SKM-1 (cell line): ENCODE measurements at regions not wholly inside any gene's neighbourhood (a gene's known extent, or its start where the extent isn't known, plus 50 kb on each side); places are given as distances from the start of the nearest gene placed in this dataset.
A peak's percentile ranks its signal among the peaks of the same experiment; 100 is the strongest.
"Not testable (repeated sequence)": the region's sequence is repeated elsewhere in the genome, so short reads cannot be mapped to it uniquely, and the experiment has no call there.

Experiments used
- DNase-seq: peaks from one replicate; lab custom pipeline; 2025; ENCODE audit not compliant: unreplicated experiment; lab: John Stamatoyannopoulos, UW

GRCh38 chr5:125484742-125485641 lies 738.6 kb upstream of the ZNF608 start:
- peak; percentile 13 for DNase-seq

GRCh38 chr5:125485771-125486170 lies 739.3 kb upstream of the ZNF608 start:
- no peak for DNase-seq

DNA sequence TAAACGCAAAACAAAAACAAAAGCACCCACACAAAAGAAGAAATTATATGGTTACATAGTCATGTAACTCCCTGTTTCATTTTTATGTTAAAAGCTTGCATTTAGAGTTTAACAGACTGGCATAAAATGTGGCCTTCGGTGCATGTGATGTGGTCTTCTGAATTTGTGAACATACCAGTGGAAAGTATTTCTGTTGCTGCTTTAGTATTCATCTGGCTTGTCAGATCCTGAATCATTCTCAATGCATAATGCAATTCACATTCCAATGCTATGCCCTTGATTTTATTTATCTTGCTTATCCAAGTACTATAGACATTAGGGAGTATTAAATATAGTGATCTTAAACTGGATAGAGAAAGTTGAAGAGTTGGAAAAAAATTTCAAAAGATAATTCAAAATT lies 740.2 kb upstream of the ZNF608 start:
- no peak for DNase-seq

- DNase-seq: no peak
Measured at GRCh38 chr5:125487231-125487630, 740.8 kb upstream of the ZNF608 start.

- not testable (repeated sequence) for DNase-seq
Measured at GRCh38 chr5:125487652-125488051, 741.2 kb upstream of the ZNF608 start.

DNA sequence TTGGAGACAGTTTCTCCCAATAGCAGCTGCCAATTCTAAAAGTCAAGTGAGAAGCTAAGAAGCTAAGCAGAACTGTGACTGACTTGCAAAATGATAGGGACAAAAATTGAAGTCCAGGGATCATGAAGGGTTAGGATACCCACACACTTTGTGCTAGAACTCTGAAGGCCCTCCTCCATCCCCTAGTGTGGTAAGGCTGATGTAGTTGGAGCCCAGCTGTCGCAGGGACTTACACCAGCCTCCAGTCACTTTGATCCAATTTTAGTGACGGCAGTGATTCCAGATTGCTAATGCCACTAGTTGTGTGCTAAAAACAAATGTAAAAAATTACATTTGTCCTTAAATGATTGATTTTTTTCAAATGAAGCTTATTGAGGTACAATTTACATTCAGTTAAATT lies 742.7 kb upstream of the ZNF608 start:
- DNase-seq: no peak

DNA sequence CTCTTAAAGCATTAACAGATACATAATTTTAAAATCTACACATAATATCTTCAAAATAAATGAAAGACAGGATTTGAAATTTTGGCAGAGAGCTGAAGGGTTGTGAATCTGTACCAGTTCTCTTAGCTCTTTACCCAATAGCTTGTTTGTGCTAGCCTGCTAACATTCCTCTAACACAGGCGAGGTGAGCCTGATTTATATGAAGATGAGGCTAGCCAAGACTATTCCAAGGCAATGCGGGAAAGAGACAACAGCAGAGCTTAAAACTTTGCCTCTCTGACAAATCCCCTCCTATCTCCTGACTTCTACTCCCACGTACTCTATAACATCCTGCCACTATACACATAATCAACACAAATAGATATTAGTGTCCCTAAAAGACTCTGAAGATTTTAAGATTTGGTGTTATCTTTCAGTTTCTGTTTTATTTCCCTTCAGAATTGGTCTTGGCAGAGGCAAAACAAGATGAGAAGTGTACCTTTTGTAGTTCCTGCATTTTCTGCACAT lies 745.6 kb upstream of the ZNF608 start:
- DNase-seq: no peak

DNA sequence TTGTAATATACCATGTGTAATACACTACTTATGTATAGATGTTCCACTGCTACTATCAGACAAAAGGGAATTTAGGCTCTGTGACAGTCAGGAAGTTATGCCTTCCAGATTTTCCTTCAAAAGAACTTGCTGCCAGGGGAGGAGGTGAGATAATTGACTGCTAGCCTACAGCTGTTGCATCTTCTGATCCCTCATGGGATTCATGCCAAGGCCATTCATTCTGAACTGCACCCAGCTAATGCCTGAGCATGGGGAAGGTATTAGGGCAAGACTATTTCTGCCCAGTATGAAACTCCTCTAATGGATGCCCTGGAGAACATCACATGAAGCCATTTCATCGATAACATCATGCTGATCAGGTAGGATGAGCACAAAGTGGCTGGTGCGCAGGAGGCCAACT lies 746.5 kb upstream of the ZNF608 start:
- DNase-seq: no peak

DNA sequence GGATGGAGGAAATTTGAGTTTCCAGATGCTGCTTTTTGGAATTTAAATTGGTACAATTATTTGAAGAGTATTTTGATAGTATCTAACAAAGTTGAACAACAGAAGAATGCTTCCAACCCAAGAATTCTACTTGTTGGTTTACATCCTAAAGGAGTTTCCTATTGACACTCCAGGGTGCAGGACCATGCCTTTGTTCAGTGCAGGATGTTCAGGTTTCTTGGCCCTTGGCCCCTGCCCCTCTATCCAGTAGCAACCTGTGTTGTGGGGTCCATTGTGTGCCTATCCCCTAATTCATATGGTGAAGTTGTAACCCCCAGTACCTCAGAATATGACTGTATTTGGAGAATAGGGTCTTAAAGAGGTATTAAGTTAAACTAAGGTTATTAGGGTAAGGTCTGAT lies 750.0 kb upstream of the ZNF608 start:
- DNase-seq: no peak

GRCh38 chr5:125497651-125498050 lies 751.2 kb upstream of the ZNF608 start:
- no peak for DNase-seq

DNA sequence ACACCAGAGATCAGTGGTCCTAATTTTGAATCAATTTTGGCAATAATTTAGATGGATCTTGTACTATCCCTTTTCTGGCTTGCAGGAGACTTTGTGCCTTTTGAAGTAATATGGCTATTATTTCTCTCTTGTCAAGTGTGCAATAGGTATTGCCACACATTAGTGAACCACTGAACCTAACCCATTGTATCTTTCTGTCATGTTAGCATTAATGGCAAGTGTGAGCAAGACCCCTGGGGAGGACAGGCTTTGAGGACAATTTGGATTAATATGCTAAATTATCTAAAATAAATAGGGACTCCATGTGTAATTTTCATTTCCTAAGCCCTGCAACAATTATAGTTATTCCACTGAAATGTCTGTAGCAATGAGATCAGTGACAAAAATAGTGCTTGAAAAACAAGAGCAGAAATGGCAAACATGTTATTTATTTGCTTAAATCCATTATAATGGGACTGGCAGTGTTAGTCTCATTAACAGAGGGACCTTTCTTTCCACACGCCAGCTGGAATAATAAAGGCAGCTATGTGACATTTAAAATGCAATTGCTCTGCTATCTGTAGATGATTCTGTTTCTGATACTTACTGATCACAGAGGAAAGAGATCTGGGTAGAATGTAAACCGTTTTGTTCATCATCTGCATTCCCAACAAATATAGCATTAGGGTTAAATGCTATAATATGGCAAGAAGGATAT lies 753.3 kb upstream of the ZNF608 start:
- no peak for DNase-seq

DNA sequence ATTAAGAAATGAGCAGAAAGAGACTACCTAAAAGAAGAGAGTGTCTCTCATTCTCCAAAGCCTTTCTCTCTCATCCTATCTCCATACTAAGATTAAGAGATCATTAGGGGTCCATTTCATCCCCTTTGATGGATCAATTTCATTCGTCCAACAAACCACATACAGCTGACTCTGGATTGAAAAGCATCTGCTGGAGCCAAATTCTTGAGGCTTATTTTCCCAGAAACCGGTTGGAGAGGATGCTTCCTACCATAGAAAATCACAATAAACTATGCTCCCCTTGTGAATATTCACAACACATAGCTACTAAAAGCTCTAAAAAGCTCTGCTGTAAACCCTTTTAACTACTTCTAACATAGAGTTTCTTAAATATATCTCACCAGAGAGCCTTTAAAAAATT lies 755.0 kb upstream of the ZNF608 start:
- no peak for DNase-seq

DNA sequence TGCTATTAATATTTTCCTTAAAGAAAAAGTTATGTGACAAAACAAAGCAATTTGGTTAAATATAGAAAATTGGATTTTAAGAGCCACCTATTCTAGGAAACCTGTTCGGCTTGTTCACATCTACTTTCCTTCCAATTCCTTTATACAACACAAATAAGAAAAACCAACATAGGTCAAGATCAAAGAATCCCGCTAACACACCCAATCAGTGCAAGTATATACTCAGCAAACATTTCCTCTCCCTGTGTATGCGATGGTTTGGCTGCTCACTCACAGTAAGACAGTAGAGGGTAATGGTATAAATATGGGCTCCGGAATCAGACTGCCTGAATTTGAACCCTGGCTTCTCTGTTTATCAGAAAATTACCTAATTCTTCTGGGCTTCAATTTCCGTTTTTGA lies 757.5 kb upstream of the ZNF608 start:
- DNase-seq: no peak

DNA sequence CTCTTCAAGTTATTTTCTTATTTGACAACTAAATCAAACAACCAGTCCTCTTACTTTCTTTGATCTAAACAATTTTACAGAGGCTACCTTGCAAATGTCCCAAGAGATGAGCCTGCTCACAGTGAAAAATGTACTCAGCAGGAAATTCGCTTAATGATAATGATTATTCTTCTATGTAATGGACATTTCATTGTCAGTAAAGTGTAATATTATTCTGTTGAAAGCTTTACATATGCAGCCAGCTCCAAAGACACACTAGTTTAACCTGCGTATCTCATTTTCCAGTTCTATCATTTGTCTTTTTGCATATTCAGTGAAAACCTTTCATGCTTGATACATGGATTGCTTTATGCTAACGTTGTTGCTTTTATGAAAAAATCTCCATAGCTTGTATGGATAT lies 758.7 kb upstream of the ZNF608 start:
- DNase-seq: no peak

DNA sequence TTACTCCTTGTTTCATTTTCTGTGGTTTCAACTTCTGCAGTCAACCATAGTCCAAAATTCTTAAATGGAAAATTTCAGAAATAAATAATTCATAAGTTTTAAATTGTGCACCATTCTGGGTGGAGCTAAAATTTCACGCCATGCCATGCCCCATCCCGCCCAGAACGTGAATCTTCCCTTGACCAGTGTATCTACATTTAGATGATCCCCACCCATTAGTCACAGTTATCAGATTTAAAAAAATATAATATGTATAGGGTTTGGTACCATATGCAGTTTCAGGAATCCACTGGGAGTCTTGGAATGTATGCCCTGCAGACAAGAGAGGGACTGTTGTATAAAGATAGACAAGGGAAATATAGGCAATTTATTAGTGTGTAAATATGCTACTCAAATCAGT lies 759.7 kb upstream of the ZNF608 start:
- DNase-seq: no peak

GRCh38 chr5:125508225-125508624 lies 761.8 kb upstream of the ZNF608 start:
- DNase-seq: no peak

DNA sequence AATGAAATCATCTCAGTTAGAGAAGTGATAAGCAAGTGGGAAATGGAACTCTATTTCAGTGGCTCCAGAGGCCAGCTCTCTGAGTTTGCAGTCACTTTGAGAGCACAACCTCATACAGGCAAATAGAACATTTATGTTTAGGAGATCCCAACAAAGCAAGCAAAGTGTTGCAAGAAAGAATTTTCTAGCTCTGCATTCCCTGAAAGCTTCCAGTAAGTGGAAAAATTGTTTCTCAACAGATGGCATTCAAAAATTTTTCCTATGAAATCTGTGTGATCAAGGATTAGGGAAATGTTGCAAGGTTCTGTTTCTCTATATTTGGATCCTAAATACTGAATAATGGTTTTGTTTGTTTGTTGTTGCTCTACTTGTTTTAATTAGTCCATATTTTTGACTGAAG lies 764.2 kb upstream of the ZNF608 start:
- no peak for DNase-seq

- no peak for DNase-seq
Measured at GRCh38 chr5:125517973-125518550, 771.6 kb upstream of the ZNF608 start.

DNA sequence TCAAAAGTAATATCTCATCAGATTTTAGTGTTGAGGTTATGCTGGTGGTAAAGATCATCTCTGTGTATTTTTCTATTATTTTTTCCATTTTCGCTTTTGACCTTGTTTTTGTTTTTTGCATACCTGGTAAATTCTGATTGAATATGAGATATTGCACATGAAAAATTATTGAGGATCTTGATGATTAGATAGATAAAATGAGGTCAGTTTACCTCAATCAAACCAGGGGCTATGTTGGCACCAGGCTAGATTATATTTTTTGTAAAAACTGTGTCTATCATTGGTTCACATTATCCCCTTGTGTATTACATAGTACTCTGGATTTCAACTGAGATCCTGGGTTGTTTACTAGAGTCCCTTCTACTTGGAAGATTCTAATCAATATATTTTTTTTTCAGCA lies 774.9 kb upstream of the ZNF608 start:
- DNase-seq: no peak

- DNase-seq: no peak
Measured at GRCh38 chr5:125525356-125525755, 778.9 kb upstream of the ZNF608 start.

- no peak for DNase-seq
Measured at GRCh38 chr5:125526966-125527365, 780.5 kb upstream of the ZNF608 start.

GRCh38 chr5:125528881-125529280 lies 782.4 kb upstream of the ZNF608 start:
- DNase-seq: no peak
